GM12892 (cell line): ENCODE measurements at regions not wholly inside any gene's neighbourhood (a gene's known extent, or its start where the extent isn't known, plus 50 kb on each side); places are given as distances from the start of the nearest gene placed in this dataset.
"Not testable (repeated sequence)": the region's sequence is repeated elsewhere in the genome, so short reads cannot be mapped to it uniquely, and the experiment has no call there.

Experiments used
- POLR2A ChIP-seq: IDR thresholded peaks from 2 replicates; pipeline ENCODE4 v1.6.1; 2011; ENCODE audit warnings: low read depth, low read length, control low read depth
- POLR2AphosphoS5 ChIP-seq: IDR thresholded peaks from 2 replicates; pipeline ENCODE4 v1.6.1; 2011; ENCODE audit warnings: low read depth, low read length, control low read depth
- TAF1 ChIP-seq: IDR thresholded peaks from 2 replicates; pipeline ENCODE4 v1.6.1; 2011; ENCODE audit warnings: low read depth, mild to moderate bottlenecking, control low read depth, low read length, borderline replicate concordance

DNA sequence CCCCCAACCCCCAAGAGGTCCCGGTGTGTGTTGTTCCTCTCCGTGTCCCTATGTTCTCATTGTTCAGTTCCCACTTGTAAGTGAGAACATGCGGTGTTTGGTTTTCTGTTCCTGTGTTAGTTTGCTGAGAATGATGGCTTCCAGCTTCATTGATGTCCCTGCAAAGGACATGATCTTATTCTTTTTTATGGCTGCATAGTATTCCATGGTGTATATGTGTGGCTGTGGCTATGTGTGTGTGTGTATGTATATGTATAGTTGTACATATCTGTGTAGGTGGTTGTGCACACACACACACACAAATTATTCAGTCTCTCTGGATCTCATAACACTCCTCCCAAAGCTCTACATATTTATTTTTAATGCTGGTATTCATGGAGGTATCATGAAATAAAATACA is 165.8 kb upstream of the KAZN start:
- TF ChIP-seq POLR2A, POLR2AphosphoS5, TAF1: not testable (repeated sequence)
